Fibroblast of upper back skin (primary cell): ENCODE measurements at regions not wholly inside any gene's neighbourhood (a gene's known extent, or its start where the extent isn't known, plus 50 kb on each side); places are given as distances from the start of the nearest gene placed in this dataset.
"Not testable (repeated sequence)": the region's sequence is repeated elsewhere in the genome, so short reads cannot be mapped to it uniquely, and the experiment has no call there.

Experiments used
- DNase-seq: peaks from one replicate; pipeline ENCODE4 v3.0.0-alpha.2; 2013

DNA sequence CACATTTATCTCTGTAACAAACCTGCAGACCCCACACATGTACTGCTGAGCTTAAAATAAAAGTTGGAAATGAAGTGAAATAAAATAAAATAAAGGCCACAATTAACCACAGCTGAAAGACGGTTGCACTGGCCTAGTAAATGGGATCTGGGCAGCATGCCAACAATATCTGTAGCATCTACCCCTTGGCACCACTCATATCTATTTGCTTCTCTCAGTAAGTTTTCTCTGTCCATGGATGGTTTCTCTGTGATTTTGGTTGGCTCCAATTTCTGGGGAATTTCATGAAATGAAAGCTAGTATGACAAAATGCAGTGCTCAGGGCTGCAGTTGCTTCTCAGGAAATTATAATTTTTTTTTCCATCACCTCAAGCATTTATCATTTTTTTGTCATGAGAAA lies 172.0 kb upstream of the IL15 start:
- no peak for DNase-seq

DNA sequence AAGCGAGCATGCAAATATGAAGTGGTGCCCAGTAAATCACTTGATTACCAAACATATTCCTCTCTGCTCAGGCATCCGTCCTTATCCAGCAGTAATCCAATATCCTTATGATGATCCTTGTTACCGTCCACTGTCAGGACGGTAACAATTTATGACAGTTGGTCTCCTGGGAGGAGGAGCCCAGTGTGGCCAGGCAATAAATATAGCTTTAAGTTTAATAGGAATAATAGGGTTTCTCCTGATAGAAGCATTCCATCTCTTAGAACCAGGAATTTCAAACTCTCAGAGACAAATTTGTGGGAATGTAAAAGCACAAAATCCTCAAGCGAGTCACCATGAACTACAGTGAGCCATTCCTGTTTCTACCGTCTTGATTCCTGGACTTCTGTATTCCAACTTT lies 171.2 kb upstream of the IL15 start:
- DNase-seq = peak; percentile 52

DNA sequence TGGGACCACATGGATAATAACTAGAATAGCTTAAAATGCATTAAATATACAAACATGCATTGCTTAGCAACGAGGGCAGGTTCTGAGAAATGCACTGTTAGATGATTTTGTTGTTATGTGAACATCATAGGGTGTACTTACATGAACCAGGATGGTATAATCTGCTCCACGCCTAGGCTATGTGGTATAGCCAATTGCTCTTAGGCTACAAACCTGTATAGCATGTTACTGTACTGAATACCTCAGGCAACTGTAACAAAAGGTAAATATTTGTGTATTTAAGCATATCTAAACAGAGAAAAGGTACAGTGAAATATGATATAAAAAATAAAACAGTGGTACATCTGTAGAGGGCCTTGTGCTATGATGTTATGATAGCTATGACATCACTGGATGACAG lies 169.2 kb upstream of the IL15 start:
- no peak for DNase-seq

DNA sequence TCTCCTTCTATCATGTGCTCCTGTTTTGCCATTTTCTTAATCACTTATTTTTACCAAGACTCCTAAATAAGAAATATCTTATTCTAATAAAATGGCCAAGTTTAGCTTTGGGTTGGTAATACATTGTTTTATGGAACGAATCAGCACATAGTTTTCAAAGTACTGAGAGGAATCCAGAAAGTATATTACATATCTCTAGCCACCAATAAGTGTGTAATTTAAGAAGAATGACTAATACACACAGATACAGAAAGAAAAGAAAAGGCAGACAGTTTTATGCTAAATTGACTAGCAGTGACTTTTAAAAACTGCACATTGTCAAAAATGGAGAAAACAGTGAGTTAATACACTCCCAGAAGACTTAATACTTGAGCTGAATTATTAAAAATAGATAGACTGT lies 167.0 kb upstream of the IL15 start:
- DNase-seq = peak; percentile 34

DNA sequence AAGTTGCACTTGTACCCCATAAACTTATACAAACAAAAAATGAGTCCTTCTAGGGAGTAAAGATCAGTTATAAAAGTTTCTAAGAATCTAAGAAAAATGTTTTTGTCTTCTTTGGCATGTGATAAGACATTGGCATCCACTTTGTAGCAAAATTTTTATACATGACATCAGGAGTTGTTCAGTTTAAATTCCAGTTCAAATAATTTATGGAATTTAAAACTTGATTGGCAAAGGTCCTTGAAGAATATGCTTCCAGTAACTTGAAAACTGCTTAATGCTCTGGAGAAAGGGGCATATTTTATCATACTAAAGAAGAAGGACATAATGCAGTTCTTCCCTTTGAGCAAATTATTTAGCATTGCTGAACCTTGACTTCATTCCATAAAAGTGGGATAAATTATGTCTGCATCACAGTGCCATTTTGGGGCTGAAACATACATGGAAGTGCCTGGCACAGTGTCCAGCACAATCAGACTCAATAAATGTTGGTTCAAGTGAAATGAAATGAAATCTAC lies 163.3 kb upstream of the IL15 start:
- peak; percentile 36 for DNase-seq

DNA sequence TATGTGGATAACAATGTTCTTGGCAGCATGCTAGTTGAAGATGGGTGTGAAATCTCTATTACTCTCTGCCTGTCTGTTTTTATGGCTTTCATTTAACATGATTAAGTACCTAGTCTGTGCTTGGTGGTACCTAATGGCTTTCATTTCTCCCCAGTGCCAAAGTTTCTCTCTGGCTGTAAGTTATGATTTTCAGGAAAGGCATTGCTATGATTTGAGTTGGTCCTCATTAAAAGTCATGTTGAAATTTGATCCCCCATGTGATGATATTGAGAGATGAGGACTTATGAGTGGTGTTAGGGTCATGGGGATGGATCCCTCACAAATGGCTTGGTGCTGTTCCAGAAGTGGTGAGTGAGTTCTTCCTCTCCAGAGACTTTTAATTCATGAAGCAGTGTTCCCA lies 162.4 kb upstream of the IL15 start:
- DNase-seq = peak; percentile 85

DNA sequence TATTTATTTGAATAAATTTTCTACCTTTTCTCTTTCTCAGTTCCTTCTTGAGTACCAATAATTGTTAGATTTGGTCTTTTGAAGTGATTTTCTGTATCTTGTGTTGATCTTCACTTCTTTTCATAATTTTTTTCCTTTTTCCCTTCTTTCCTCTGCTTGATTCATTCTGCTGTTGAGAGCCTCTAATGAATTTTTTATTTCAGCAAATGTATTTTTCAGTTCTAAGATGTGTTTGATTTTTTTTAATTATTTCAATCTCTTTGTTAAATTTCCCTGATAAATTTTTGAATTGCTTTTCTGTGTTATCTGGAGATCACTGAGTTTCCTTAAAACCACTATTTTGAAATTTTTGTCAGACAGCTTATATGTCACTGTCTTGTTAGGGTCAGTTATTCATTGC lies 155.4 kb upstream of the IL15 start:
- DNase-seq = no peak

DNA sequence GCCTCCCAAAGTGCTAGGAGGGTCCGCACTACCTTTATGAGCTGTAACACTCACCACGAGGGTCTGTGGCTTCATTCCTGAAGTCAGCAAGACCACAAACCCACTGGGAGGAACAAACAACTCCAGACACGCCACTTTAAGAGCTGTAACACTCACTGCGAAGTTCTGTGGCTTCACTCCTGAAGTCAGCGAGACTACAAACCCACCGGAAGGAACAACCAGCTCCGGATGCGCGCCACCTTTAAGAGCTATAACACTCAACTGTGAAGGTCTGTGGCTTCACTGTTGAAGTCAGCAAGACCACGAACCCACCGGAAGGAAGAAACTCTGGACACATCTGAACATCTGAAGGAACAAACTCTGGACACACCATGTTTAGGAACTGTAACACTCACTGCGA lies 152.1 kb upstream of the IL15 start:
- DNase-seq = not testable (repeated sequence)

DNA sequence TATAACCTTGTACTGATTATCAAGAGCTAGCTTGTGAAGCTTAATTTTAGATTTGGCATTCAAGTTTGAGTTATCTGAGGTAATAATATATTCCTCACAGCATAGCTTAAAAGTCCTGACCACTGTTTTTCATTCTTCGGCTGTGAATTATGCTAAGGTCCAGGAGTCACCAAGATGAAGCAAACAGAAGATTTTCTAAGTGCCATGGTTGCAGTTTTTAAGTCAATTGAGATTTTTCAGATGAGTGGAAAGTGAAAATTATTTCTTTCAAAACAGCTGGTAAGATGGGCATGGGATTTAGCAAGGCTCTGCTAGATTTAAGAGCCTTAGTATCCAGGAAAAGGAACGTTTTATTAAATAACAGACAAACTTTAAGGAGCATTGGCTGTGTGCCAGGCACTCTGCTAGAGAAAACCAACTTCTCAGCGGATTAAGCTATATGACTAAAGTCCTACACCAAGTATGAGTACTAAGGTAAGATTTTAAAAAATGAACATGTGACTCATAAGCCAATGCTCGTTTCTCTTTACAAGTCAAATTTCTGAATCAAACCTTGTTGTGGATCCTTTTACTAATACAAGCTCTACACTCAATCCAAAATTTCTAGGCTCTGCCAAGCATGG lies 149.9 kb upstream of the IL15 start:
- DNase-seq = peak; percentile 88

DNA sequence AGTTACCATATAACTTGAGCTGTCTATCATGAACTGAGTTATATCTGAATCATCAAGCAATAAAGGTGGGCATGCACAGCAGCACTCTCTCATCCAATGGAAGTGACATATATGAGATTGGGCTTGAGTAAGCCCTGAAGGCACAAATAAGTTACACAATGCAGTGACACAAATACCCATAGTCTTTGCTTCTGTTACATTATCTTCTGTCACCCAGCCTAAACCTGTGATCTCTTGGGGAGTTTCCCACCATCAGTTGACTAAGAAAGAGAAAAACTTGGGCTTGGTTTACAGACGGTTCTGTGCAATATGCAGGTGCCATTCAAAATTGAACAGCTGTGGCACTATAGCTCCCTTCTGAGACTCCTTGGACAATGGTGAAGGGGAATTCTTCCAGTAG lies 138.8 kb upstream of the IL15 start:
- DNase-seq = no peak

DNA sequence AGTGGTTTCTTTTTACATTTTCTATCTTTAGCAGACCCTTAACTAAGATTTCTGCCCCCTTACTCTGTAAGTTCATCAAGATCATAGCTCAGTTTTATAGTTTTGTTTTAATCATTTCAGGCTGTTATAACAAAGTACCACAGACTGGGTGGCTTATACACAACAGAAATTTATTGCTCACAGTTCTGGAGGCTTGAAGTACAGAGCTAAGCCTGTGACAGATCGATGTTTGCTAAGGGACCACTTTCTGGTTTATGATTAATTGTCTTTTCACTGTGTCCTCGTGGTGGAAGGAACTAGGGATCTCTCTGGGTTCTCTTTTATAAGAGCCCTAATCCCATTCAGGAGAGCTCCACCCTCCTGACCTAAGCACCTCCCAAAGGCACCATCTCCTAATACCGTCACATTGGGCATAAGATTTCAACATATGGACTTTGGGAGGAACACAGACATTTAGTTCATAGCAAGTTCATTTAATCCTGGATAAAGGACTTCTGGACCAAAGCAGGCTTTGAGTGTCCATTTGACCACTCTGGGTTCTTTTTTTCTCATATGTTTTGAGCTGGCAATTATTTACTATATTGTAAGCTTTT lies 137.0 kb upstream of the IL15 start:
- DNase-seq = no peak

DNA sequence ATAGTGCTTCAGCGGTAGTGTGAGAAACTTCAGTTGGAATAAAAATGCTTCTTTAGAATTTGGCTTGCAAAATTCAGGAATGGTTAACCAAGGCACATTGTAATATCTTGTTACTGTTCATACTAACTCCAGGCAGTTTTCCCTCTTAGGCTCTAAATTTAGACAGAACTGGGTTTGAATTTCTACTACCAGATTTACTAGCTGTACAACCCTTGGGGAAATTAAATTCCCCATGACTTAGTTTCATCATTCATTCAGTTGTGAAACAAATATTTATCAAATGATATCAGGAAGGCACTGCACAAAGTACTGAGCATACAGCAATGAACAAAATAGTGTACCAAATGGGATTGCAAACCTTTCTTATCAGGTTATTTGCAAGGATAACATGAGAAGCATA lies 135.0 kb upstream of the IL15 start:
- DNase-seq = peak; percentile 43

DNA sequence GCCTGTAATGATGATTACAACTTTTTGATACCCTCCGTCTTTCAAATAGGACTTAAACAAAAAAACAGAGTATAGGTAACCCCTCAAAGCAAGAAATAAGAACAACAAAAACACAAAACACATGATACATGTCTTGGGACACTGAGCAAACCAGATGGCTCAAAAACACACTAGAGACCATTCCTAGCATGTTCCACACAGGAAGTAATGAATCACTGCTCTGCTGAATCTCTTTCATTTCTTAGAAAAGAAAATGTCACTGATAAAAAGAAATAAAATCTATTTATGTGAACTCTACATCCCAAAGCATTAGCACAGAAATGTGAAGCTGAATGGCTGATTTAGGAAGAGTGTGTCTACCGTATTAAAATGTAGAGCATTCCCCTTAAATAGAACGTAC lies 134.5 kb upstream of the IL15 start:
- peak; percentile 26 for DNase-seq

DNA sequence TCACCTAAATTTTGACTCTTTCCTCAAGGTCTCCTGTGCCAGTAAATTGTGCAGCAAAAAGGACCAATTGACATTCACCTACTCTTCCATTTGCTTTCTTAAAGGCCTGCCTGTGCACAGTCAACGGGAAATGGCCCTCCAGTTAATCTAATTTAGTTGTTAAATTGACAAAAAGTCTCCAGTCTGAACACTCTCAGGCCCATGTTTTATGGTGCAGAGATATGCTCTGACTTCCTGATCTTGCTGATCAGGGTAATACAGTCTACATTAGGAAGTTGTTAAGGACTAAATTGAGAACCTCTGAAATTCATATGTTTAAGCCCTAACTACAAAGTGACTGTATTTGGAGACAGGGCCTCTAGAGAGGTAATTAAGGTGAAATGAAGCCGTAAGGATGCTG lies 133.6 kb upstream of the IL15 start:
- no peak for DNase-seq

DNA sequence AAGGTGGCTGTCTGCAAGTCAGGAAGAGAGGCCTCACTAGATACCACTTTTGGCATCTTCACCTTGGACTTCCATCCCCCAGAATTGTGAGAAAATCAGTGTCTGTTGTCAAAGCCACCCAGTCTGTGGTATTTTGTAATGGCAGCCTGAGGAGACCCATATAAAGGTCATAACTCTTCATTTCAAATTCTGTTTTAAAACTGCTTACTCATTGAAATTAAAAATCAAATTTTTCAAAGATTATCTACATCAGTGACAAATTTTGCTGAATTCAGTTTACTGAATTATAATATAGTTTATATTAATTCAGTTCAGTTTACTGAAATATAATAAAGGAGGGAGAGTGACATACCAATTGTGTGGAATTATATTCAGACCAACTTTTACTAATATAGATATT lies 133.1 kb upstream of the IL15 start:
- no peak for DNase-seq

DNA sequence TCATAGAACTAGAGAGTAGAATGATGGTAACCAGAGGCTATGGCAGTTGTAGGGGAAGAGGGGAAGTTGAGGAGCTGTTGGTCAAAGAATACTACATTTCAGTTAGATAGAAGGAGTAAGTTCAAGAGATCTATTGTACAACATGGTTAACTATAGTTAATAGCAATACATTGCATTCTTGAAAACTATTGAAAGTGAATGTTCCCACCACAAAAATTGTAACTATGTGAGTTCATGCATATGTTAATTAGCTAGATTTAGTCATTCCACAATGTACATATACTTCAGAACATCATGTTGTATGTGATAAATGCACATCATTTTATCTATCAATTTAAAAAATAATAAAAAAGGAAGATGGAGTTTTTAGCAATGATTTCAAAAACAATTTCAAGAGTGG lies 125.3 kb upstream of the IL15 start:
- peak; percentile 59 for DNase-seq

DNA sequence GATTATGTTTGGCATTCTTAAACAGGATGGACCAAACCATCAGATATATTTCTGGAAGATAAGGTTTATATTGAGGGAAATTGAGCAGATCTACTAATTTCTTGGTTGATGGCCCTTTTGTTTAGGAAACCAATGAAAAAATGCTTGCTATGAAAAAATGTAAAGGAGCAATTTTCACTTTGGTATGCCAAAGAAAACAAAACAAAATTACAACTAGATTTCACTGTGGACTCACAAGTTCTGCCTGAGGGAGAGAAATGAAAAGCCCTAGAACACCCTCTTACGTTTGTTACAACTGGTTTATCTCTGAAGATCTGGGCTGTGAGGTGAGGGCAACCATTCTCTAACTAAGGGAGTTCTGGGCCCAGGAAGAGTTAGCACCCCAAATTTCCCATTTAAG lies 122.5 kb upstream of the IL15 start:
- DNase-seq = no peak

DNA sequence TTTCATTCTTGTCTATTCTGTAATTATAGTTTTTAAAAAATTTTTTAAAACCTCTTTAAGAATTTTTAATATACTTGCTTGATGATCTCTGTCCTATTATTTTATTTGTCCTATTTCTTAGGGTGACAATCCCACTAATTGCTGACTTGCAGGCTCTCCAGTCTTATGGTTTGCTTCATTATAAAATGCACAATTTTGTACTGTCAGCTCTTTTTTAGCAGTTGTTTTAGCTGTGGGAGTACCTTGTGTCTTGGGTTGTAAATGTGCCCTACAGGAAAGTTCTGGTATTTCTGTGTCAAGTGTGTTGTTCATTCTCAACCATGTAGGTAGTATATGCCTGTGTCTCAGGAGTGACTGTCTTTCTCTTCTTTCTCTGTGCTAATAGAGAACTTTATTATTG lies 118.2 kb upstream of the IL15 start:
- no peak for DNase-seq

DNA sequence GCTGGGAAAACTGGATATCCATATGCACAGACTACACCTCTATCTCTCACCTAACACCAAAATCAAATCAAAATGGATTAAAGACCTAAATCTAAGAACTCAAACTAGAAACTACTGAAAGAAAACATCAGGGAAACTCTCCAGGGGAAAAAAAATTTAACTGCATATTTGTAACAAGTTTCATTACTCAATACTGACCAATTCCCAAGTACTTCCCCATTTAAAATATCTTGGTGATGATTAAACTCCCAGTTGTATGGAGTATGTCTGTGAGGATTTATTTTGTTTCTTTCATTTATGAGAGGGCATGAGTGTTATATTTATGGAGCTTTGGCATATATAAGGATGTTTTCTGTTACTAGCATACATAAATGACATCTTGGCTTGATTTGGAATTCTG lies 112.3 kb upstream of the IL15 start:
- DNase-seq = peak; percentile 69

DNA sequence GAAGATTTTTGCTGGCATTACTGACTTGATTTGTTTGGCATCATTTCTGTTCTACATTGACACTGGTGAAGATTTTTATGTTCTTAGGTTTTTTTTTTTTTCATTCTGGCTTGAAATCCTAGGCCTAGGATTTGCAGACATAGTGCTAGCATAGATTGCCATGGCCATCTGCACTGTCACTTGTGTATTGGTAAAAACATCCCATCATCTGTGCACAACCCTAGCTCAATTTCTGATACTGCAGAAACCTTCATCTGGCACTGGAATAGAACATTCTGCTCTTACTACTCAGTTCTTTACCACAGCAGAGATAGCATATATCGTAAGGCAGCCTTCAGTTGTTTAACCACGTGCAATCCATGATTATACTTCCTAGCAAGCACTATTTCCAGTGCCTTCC lies 111.5 kb upstream of the IL15 start:
- DNase-seq = no peak

DNA sequence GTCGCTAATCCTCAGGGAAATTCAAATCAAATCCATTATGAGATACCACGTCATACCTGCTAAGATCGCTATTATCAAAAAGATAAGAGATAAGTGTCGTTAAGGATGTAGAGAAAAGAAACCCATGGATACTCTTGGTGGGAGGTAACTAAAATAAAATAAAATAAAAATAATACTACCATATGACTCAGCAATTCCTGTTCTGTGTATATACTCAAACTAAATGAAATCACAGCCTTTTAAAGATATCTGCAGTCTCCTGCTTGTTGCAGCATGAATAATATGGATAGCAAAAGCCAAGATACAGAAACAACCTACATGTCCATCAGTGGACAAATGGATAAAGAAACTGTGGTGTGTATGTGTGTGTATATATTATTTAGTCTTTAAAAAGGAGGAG lies 105.8 kb upstream of the IL15 start:
- DNase-seq = no peak

DNA sequence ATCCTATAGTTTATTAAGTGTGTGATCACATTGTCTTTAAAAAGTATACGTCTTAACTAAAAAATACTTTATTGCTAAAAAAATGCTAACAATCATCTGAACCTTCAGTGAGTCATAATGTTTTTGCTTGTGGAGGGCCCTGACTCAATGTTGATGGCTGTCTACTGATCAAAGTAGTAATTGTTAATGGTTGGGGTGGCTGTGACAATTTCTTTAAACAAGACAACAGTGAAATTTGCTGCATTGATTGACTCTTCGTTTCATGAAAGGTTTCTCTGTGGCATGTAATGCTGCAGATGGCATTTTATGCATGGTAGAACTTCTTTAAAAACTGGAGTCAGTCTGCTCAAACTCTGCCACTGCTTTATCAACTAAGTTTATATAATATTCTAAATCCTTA lies 101.4 kb upstream of the IL15 start:
- DNase-seq = no peak

DNA sequence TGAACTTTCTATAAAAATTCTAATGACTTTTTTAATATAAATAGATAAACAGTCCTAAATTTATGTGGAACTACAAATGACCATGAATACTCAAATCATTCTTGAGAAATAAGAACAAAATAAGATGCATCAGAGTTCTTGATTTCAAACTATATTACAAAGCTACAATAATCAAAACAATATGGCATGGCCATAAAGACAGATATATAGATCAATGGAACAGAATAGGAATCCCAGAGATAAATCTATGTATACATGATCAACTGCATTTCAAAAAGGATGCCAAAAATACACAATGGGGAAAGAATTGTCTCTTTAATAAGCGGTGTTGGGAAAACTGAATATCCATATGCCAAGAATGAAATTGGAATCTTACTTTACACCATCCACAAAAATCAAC lies 98.4 kb upstream of the IL15 start:
- DNase-seq = no peak

DNA sequence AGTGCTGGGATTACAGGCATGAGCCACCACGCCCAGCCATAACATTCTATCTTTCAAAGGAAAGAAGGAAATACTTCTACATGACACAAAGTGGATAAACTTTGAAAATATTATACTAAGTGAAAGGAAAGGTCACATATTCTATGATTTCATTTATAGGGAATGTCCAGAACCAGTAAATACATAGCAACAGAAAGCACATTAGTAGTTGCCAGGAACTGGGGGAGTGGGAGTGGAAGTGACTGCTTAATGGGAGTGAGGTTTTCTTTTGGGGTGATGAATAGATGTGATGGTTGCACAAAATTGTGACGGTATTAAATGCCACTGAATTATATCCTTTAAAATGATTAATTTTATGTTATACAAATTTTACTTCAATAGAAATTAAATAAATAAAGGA lies 95.7 kb upstream of the IL15 start:
- DNase-seq = peak; percentile 41

DNA sequence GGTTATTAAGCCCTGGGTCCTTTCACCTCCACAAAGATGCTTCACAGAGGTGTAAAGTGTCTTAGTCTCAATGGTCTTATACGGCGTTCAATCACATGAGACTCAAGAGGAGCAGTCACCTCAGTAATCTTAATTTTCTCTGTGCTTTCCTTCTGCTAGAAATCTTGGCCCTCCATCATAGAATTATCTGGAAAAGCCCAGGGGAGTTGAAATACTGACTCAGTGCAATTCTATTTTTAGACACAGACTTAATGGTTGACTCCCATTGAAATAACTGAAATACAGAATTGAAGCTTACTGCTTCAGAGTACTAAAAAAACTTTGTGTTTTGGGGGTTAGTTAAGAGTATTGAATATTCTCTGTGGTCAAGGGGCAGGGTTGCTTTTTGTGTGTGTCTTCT lies 94.5 kb upstream of the IL15 start:
- DNase-seq = peak; percentile 70
